RWPE1 (cell line): ENCODE measurements at regions not wholly inside any gene's neighbourhood (a gene's known extent, or its start where the extent isn't known, plus 50 kb on each side); places are given as distances from the start of the nearest gene placed in this dataset.

Experiments
- CTCF ChIA-PET: fragments of 350-600 bp; sonication (Branson Sonifier 250); formaldehyde crosslinking; extraction: SDS; loops from one replicate; lab custom pipeline; 2021; lab: Yijun Ruan, JAX
- POLR2A ChIA-PET: fragments of 400-600 bp; formaldehyde crosslinking; extraction: SDS; loops from one replicate; lab custom pipeline; 2020; ENCODE audit warnings: antibody characterized with exemption; ENCODE audit not compliant: low non-redundant PET; lab: Yijun Ruan, JAX
- DNase-seq: peaks from one replicate; pipeline ENCODE4 v3.0.0; 2012; ENCODE audit warnings: low spot score
- H3K27ac ChIP-seq: fragments of 450-650 bp; 2 replicates; pipeline ENCODE4 v1.5.1; 2017
- TF ChIP-seq, protein P1 (sequence below): fragments of 450-650 bp; conservative IDR thresholded peaks from 2 replicates; pipeline ENCODE4 v1.5.1; 2017; ENCODE audit warnings: low read depth, mild to moderate bottlenecking

DNA sequence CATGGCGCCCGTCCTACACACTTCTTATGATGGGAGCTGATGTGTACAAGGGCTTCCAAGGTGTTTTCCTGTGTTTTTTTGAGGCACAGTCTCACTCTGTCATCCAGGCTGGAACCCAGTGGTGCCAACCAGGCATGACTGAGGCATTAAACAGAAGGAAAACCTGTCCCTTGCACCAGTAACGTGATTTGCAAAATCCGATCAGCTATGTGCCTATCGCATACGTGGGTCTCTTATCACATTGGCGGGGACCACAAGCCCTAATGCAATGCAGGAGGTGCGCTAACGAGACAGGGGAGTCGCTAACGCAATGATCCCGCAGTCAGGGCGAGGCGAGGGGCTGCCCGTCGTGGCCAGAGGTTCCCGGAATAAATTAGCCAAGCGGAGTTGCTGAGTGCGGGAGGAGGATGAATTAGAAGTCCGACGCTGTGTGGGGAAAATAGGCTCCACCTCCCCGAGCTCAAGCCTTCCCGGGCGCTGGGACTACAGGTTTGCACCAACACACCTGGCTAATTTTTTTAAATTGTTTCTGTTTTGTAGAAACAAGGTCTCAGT lies 162.7 kb downstream of the SHOX start:
- TF ChIP-seq, protein P1, sequence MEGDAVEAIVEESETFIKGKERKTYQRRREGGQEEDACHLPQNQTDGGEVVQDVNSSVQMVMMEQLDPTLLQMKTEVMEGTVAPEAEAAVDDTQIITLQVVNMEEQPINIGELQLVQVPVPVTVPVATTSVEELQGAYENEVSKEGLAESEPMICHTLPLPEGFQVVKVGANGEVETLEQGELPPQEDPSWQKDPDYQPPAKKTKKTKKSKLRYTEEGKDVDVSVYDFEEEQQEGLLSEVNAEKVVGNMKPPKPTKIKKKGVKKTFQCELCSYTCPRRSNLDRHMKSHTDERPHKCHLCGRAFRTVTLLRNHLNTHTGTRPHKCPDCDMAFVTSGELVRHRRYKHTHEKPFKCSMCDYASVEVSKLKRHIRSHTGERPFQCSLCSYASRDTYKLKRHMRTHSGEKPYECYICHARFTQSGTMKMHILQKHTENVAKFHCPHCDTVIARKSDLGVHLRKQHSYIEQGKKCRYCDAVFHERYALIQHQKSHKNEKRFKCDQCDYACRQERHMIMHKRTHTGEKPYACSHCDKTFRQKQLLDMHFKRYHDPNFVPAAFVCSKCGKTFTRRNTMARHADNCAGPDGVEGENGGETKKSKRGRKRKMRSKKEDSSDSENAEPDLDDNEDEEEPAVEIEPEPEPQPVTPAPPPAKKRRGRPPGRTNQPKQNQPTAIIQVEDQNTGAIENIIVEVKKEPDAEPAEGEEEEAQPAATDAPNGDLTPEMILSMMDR, result no peak
- POLR2A ChIA-PET, result no interaction called here
- CTCF ChIA-PET, result no interaction called here
- H3K27ac ChIP-seq, result no peak overlapping the region
- no peak for DNase-seq

DNA sequence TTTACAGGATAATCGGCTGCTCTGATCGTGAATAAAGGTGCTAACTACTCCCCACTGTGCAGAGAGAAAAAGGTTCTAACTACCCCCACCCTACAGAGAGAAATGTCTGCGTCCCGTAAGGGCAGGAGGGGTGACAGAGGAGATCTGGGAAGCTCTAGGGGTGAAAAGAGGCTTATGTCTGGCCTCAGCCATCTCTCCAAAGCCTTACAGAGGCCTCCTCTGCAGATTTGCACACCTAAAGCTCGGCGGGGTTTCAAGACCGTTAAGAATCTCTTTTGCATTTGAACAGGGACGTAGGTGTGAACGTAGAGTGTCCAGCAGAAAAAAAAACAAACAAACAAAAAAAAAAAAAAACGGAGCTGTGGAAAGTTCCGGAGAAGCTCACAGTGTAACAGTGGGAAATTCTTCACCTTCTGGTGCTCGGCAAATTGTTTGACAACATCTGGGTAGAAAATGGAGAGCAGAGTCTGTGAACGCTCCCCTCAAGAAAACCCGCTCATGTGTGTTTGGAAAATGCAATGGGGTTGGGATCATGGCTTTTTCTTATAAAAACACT lies 161.0 kb downstream of the SHOX start:
- DNase-seq, result no peak
- H3K27ac ChIP-seq, result no peak overlapping the region
- CTCF ChIA-PET, result no interaction called here
- TF ChIP-seq, protein P1, result no peak
- POLR2A ChIA-PET, result no interaction called here

DNA sequence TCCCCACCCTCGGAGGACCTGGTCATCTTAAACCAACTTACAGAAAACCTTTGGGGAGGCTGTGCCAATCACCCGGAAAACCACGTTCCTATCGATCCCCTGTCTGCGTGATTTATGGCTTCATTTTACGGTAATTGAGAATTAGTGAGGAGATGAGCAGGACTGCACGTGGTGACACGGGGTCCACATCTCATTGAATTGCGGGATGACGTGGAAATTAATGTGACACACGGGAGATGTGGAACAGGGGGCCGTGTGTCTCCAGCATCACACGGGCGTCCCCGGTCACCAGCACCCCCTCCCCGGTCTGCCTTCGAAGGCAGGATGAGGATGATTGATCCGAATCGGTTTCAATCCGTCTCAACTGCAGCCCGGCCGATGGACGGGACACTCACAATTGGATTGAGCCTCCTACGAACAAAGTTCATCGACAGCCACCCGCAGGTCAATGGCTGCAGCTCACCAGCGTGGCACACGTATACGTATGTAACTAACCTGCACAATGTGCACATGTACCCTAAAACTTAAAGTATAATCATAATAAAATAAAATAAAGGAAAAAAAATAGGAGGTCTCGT lies 160.3 kb downstream of the SHOX start:
- no peak for DNase-seq
- ChIA-PET POLR2A (no interaction called here), CTCF (no interaction called here)
- H3K27ac ChIP-seq, result no peak overlapping the region
- TF ChIP-seq, protein P1, result no peak

DNA sequence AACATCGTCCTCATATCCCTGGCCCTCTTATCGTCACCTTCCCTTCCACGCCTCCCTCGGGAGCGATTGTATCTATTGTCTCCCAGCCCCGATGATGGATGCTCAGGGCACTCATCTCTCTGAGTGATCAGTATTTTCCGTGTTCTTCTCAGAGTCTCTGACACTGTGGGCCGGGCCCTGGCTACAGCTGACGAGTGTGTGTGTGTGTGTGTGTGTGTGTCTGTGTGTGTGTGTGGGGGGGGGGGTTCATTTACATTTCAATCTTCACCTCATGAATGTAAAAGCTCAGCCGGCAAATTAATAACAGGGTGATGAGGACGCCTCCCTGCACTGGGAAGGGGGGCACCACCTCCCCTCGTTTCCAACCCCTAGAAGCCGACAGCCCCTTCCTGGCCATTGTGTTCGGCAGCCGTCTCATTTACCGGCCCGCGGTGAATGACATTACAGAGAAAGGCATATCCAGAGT lies 159.5 kb downstream of the SHOX start:
- TF ChIP-seq, protein P1, result no peak
- no peak for DNase-seq
- ChIA-PET POLR2A (no interaction called here), CTCF (no interaction called here)
- H3K27ac ChIP-seq, result no peak overlapping the region

DNA sequence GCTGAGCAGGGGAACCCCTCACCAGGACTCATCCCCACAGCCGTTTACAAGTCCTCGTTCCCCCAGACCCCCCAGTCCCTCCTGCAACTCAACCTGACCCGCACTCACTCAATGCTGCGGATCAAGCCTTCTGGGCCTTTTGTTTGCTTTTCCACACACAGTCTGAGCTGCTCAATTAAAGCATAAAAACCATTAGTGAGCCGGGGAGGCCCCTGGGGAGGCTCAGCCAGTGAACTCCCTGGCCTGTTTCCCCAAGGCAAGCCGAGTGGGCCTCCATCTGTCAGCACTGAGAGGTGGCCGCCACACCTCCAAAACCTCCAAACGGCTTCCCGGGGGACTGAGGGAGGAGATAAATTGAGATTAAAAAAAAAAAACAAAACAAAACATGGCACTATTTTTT lies 158.5 kb downstream of the SHOX start:
- CTCF ChIA-PET, result no interaction called here
- DNase-seq, result no peak
- TF ChIP-seq, protein P1, result no peak
- POLR2A ChIA-PET, result no interaction called here
- no peak overlapping the region for H3K27ac ChIP-seq

DNA sequence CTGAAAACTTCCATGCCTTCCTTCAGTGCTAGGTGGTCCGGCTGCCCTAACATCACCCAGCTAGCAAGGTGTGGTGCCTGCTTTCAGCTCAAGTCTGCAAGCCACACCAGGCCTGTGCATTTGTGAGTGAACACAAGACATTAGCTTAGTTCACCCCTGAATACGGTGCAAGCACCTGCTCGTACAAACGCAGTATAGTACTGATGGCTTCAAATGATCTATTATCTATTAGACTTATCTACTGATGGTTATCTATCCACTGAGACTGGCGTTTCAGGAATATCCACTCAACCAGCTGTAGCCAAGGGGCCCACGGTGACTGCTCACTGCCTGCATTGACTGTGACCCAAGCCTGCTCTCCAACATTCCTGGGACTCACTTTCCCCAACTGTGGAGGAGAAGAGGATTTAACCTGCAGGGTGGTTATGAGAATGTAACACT lies 155.9 kb downstream of the SHOX start:
- POLR2A ChIA-PET, result no interaction called here
- no peak for DNase-seq
- H3K27ac ChIP-seq, result no peak overlapping the region
- CTCF ChIA-PET, result no interaction called here
- TF ChIP-seq, protein P1, result no peak
